ENCODE measurements at regions not wholly inside any gene's neighbourhood (a gene's known extent, or its start where the extent isn't known, plus 50 kb on each side); places are given as distances from the start of the nearest gene placed in this dataset.

DNA sequence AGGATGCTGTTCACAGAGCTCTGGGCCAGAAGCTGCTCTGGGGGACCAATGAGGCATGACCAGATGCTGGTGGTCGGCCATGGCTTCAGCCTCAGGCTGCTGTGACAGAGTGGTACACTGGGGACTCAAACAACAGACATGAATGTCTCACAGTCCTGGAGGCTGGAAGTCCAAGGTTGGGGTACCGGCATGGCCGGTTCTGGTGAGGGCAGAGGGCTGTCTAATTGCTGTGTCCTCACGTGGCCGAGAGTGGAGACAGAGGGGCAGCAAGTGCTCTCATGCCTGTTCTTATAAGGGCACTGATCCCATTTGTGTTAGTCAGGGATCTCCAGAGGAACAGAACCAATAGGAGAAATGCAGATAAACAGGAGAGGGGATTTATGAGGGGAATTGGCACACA, 253.5 kb upstream of the C1orf174 start:
- DNase-seq (ENCODE audit: low read depth) = no peak
- no peak for TF ChIP-seq CTCF (IDR thresholded peaks at IDR 0.05; ENCODE audit: insufficient read depth, low read depth, low read length, missing control alignments)
- H3K4me3 ChIP-seq (ENCODE audit: low read depth, low read length) = no peak overlapping the region

GRCh38 chr1:4156241-4156973, 256.3 kb upstream of the C1orf174 start:
- no peak overlapping the region for H3K4me3 ChIP-seq (ENCODE audit: low read depth, low read length)
- TF ChIP-seq CTCF (IDR thresholded peaks at IDR 0.05; ENCODE audit: insufficient read depth, low read depth, low read length, missing control alignments) = no peak
- no peak for DNase-seq (ENCODE audit: low read depth)

DNA sequence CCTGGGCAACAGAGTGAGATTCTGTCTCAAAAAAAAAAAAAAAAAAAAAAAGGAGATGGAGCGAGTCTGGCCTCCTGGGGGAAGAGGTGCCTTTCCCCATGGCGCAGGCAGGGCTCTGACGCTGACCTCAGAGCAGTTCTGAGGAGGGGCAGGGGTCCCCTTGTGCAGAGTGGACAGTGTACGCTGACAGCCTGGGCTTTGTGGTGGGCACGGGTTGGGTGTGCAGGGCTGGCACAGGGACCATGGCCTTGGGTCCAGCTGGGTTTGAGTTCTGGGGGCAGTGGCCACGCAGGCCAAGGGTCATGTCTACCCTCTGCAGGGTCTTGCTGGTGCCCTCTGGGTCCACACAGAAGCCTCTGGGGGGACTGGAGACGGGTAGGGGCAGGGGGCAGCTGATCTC, 260.1 kb upstream of the C1orf174 start:
- no peak for DNase-seq (ENCODE audit: low read depth)
- TF ChIP-seq CTCF (IDR thresholded peaks at IDR 0.05; ENCODE audit: insufficient read depth, low read depth, low read length, missing control alignments) = no peak
- H3K4me3 ChIP-seq (ENCODE audit: low read depth, low read length) = no peak overlapping the region

GRCh38 chr1:4161366-4162006, 261.4 kb upstream of the C1orf174 start:
- no peak for DNase-seq (ENCODE audit: low read depth)
- TF ChIP-seq CTCF (IDR thresholded peaks at IDR 0.05; ENCODE audit: insufficient read depth, low read depth, low read length, missing control alignments) = no peak
- no peak overlapping the region for H3K4me3 ChIP-seq (ENCODE audit: low read depth, low read length)

- DNase-seq (ENCODE audit: low read depth) = no peak
- no peak overlapping the region for H3K4me3 ChIP-seq (ENCODE audit: low read depth, low read length)
- no peak for TF ChIP-seq CTCF (IDR thresholded peaks at IDR 0.05; ENCODE audit: insufficient read depth, low read depth, low read length, missing control alignments)
Measured at GRCh38 chr1:4164965-4165364, 264.9 kb upstream of the C1orf174 start.

GRCh38 chr1:4165686-4166300, 265.7 kb upstream of the C1orf174 start:
- no peak for DNase-seq (ENCODE audit: low read depth)
- no peak overlapping the region for H3K4me3 ChIP-seq (ENCODE audit: low read depth, low read length)
- TF ChIP-seq CTCF (IDR thresholded peaks at IDR 0.05; ENCODE audit: insufficient read depth, low read depth, low read length, missing control alignments) = no peak

Measured in GM12865 (cell line).